K562 (cell line): ENCODE measurements at regions not wholly inside any gene's neighbourhood (a gene's known extent, or its start where the extent isn't known, plus 50 kb on each side); places are given as distances from the start of the nearest gene placed in this dataset.

Experiments
- ATAC-seq: fragments of 200-7000 bp; cut with Tn5 transposase; 3 replicates; pipeline ENCODE4 v1.9.1; 2020; ENCODE audit warnings: moderate library complexity
- BruUV-seq: library from RNA; stranded (reverse); fragments of 400-500 nt; replicated peaks from 2 replicates; lab custom pipeline; 2021; lab: Mats Ljungman, UMichigan
- CTCF ChIA-PET: fragments of 300-600 bp; formaldehyde crosslinking; extraction: SDS; loops from one replicate; lab custom pipeline; 2021; ENCODE audit warnings: low intra/inter-chr PET ratio; lab: Yijun Ruan, JAX
- POLR2A ChIA-PET: fragments of 300-600, 350-650 bp; sonication (Branson Sonifier 250); formaldehyde crosslinking; extraction: SDS; loops from one replicate; lab custom pipeline; 2021; ENCODE audit warnings: antibody characterized with exemption, inconsistent platforms; lab: Yijun Ruan, JAX
- DNase-seq, 4 experiments: peaks; one replicate each; pipeline versions ENCODE4 v3.0.0 to v3.0.0-alpha.2; 2011 to 2018; ENCODE audit warnings: low spot score in 3 of 4, mixed read lengths in 3 of 4; ENCODE audit errors: extremely low read depth in 1 of 4
- FAIRE-seq: peaks from 2 replicates; lab custom pipeline; 2011; peaks lifted over from hg19 to GRCh38; lab: Jason Lieb, UNC
- H2AFZ ChIP-seq: 2 replicates; pipeline ENCODE4 v1.6.0; 2011; ENCODE audit warnings: low read depth, low read length, control low read depth, inconsistent platforms
- H3K27ac ChIP-seq: fragments of 200-600 bp; 3 replicates; pipeline ENCODE4 v1.8.0; 2011; ENCODE audit warnings: low read depth, mild to moderate bottlenecking, control low read depth, inconsistent platforms, low read length, moderate library complexity, mixed read lengths; ENCODE audit errors: extremely low read depth
- H3K27me3 ChIP-seq, 2 experiments: fragments of 300-600 bp in 1 of 2; 2 replicates in 1 of 2; 3 replicates in 1 of 2; pipeline versions ENCODE4 v1.6.0 to v1.8.0; 2011; ENCODE audit warnings: inconsistent platforms in 2 of 2, low read length in 2 of 2, mild to moderate bottlenecking in 1 of 2, mixed read lengths in 1 of 2, moderate library complexity in 1 of 2; ENCODE audit not compliant: control insufficient read depth in 2 of 2, insufficient read depth in 2 of 2
- H3K36me3 ChIP-seq: fragments of 300-600 bp; 3 replicates; pipeline ENCODE4 v1.8.0; 2011; ENCODE audit warnings: mild to moderate bottlenecking, low read length, inconsistent platforms; ENCODE audit not compliant: control insufficient read depth, insufficient read depth
- H3K4me1 ChIP-seq, 2 experiments: fragments of 200-600 bp in 1 of 2; replicated peaks in 1 of 2; 2 replicates in 1 of 2; 3 replicates in 1 of 2; pipeline versions ENCODE4 v1.5.1 to v1.8.0; 2011; ENCODE audit warnings: inconsistent platforms in 2 of 2, low read length in 2 of 2, mild to moderate bottlenecking in 1 of 2, mixed read lengths in 1 of 2, moderate library complexity in 1 of 2; ENCODE audit not compliant: control insufficient read depth in 2 of 2, insufficient read depth in 2 of 2
- H3K4me2 ChIP-seq: 2 replicates; pipeline ENCODE4 v1.6.1; 2011; ENCODE audit warnings: low read length, control low read depth, inconsistent platforms, mixed read lengths; ENCODE audit not compliant: insufficient read depth
- H3K4me3 ChIP-seq: fragments of 200-600 bp; sonication (generic), shearing (Covaris generic); 2 replicates; pipeline ENCODE4 v1.5.1; 2016; ENCODE audit warnings: control low read depth, inconsistent platforms
- H3K79me2 ChIP-seq: fragments of 200-600 bp; 3 replicates; pipeline ENCODE4 v1.8.0; 2011; ENCODE audit warnings: low read length, inconsistent platforms; ENCODE audit not compliant: control insufficient read depth, insufficient read depth
- H3K9ac ChIP-seq, 2 experiments: 2 replicates each; pipeline versions ENCODE4 v1.6.0 to v1.6.1; 2011; ENCODE audit warnings: low read depth in 2 of 2, low read length in 2 of 2, control low read depth in 1 of 2, inconsistent platforms in 1 of 2, mild to moderate bottlenecking in 1 of 2, mixed read lengths in 1 of 2; ENCODE audit not compliant: insufficient read depth in 1 of 2
- H3K9me1 ChIP-seq: one replicate; pipeline ENCODE4 v1.6.0; 2011; ENCODE audit warnings: inconsistent platforms, mild to moderate bottlenecking, low read length, moderate library complexity; ENCODE audit not compliant: control insufficient read depth, insufficient read depth
- H3K9me3 ChIP-seq: replicated peaks from 2 replicates; pipeline ENCODE4 v1.5.1; 2011; ENCODE audit warnings: low read depth, low read length, inconsistent platforms; ENCODE audit not compliant: control insufficient read depth, insufficient read depth
- H4K20me1 ChIP-seq: replicated peaks from 2 replicates; pipeline ENCODE4 v1.6.1; 2011; ENCODE audit warnings: low read length, inconsistent platforms, mixed read lengths; ENCODE audit not compliant: control insufficient read depth, insufficient read depth
- FUS ChIP-seq: fragments of 200-400 bp; formaldehyde crosslinking; optimal IDR thresholded peaks from 2 replicates; pipeline ENCODE3; 2017; ENCODE audit warnings: low read depth, low read length
- SPI1 ChIP-seq: IDR thresholded peaks from 2 replicates; pipeline ENCODE4 v1.6.1; 2011; ENCODE audit warnings: low read depth, low read length, control low read depth, borderline replicate concordance
- ZKSCAN8 ChIP-seq: fragments of 200-800 bp; sonication (Bioruptor generic); IDR thresholded peaks from 2 replicates; pipeline ENCODE4 v1.6.1; 2016; ENCODE audit warnings: missing genetic modification characterization, missing compliant biosample characterization
- WGBS: fragments of 100-300 bp; shearing (Covaris generic); methylation state at CpG from one replicate; pipeline ENCODE4 v1.1.6; 2016; ENCODE audit warnings: low coverage, mixed read lengths; ENCODE audit not compliant: insufficient coverage; ENCODE audit errors: missing lambda C conversion rate; 5-methylcytosine and 5-hydroxymethylcytosine counted together
- in situ Hi-C: fragments of 300-500 bp; cut with MboI; formaldehyde crosslinking; loops from 4 replicates; pipeline ENCODE4 v1.15.0; 2018; ENCODE audit warnings: inconsistent platforms, mixed read lengths
- intact Hi-C: fragments of 100-400 bp; cut with micrococcal nuclease; formaldehyde crosslinking; loops from 2 replicates; pipeline ENCODE4 v1.14.2; 2022
- TF ChIP-seq, protein P1 (sequence below): fragments of 450-650 bp; IDR thresholded peaks from 2 replicates; pipeline ENCODE4 v1.6.1; 2016; ENCODE audit warnings: mild to moderate bottlenecking
- TF ChIP-seq, protein P2 (sequence below): fragments of 450-650 bp; formaldehyde crosslinking; IDR thresholded peaks from 2 replicates; pipeline ENCODE4 v1.4.0; 2020; ENCODE audit warnings: mild to moderate bottlenecking, mixed read lengths

DNA sequence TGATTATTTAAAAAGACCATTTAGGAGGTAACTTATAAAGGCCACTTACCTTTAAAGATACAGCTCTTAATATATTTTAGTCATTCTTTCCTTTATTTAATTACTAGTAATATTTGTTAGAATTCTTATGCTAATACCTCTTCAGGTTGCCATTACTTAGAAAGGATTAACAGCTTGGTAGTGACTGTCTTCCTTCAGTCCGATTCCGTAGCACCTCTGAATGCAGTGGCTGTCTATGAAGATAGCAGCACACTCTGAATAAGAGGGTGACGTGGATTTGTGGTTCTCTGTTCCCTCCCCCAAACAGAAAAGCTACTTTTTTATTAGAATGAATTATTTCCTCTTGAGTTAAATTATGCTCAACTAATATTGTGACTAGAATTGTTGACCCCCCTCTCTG lies 92.6 kb upstream of the TENM3 start:
- FAIRE-seq: no peak
- H3K9me3 ChIP-seq: no peaks in the 10 kb centered on the region
- POLR2A ChIA-PET: no interaction called here
- no peak for ATAC-seq
- H3K36me3 ChIP-seq: no peaks in the 10 kb centered on the region
- no peak for DNase-seq
- no peak overlapping the region for H3K27ac ChIP-seq
- CTCF ChIA-PET: no interaction called here
- H3K9me1 ChIP-seq: no peaks in the 10 kb centered on the region
- H4K20me1 ChIP-seq: no peaks in the 10 kb centered on the region
- no peak overlapping the region for H3K9ac ChIP-seq
- in situ Hi-C loops (no loop called here), intact Hi-C loops (no loop called here)
- H3K4me3 ChIP-seq: no peak overlapping the region
- TF ChIP-seq FUS: no peak
- TF ChIP-seq, protein P1, sequence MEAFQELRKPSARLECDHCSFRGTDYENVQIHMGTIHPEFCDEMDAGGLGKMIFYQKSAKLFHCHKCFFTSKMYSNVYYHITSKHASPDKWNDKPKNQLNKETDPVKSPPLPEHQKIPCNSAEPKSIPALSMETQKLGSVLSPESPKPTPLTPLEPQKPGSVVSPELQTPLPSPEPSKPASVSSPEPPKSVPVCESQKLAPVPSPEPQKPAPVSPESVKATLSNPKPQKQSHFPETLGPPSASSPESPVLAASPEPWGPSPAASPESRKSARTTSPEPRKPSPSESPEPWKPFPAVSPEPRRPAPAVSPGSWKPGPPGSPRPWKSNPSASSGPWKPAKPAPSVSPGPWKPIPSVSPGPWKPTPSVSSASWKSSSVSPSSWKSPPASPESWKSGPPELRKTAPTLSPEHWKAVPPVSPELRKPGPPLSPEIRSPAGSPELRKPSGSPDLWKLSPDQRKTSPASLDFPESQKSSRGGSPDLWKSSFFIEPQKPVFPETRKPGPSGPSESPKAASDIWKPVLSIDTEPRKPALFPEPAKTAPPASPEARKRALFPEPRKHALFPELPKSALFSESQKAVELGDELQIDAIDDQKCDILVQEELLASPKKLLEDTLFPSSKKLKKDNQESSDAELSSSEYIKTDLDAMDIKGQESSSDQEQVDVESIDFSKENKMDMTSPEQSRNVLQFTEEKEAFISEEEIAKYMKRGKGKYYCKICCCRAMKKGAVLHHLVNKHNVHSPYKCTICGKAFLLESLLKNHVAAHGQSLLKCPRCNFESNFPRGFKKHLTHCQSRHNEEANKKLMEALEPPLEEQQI: no peak
- TF ChIP-seq SPI1: no peak
- no peak for TF ChIP-seq ZKSCAN8
- TF ChIP-seq, protein P2, sequence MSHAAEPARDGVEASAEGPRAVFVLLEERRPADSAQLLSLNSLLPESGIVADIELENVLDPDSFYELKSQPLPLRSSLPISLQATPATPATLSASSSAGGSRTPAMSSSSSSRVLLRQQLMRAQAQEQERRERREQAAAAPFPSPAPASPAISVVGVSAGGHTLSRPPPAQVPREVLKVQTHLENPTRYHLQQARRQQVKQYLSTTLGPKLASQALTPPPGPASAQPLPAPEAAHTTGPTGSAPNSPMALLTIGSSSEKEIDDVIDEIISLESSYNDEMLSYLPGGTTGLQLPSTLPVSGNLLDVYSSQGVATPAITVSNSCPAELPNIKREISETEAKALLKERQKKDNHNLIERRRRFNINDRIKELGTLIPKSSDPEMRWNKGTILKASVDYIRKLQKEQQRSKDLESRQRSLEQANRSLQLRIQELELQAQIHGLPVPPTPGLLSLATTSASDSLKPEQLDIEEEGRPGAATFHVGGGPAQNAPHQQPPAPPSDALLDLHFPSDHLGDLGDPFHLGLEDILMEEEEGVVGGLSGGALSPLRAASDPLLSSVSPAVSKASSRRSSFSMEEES (CRISPR knock-in tag): no peak
- H3K79me2 ChIP-seq: no peaks in the 10 kb centered on the region
- H3K27me3 ChIP-seq: no peaks in the 10 kb centered on the region
- WGBS: 3% methylated on average over 3 of the region's 3 CpGs
- no peaks in the 10 kb centered on the region for H3K4me1 ChIP-seq
- no peak overlapping the region for H3K4me2 ChIP-seq
- H2AFZ ChIP-seq: no peak overlapping the region
- BruUV-seq: no TSS peak
